Stimulated activated CD8-positive, alpha-beta memory T cell treated with anti-CD3 and anti-CD28 coated beads, Interleukin-7, amount 100 ng/mL, for 1 hour (primary cell): ENCODE measurements at regions not wholly inside any gene's neighbourhood (a gene's known extent, or its start where the extent isn't known, plus 50 kb on each side); places are given as distances from the start of the nearest gene placed in this dataset.
"Not testable (repeated sequence)": the region's sequence is repeated elsewhere in the genome, so short reads cannot be mapped to it uniquely, and the experiment has no call there.

ENCODE experiments used
- DNase-seq, 2 donors: peaks; one replicate each; pipeline ENCODE4 v3.0.0-alpha.2; 2020; ENCODE audit warnings: low read depth in 2 of 2

DNA sequence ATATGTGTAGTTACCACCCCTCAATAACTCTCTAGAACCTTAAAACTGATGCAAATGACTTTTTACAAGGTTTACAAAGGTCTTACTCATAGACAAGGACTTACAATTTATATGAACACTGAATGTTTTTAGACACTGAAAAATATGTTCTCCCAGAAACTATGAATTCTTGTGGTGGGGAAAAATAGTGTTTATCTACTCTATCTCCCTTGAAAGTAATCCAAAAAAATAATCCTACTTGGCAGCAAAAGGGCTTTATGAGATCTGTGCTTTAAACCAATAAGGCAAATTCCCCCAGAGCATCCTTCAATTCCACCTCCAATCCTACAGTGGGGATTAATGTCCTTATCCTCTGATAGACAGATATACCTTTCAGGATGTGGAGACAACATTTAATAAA lies 1984.1 kb upstream of the RAG2 start:
- DNase-seq: no peak

DNA sequence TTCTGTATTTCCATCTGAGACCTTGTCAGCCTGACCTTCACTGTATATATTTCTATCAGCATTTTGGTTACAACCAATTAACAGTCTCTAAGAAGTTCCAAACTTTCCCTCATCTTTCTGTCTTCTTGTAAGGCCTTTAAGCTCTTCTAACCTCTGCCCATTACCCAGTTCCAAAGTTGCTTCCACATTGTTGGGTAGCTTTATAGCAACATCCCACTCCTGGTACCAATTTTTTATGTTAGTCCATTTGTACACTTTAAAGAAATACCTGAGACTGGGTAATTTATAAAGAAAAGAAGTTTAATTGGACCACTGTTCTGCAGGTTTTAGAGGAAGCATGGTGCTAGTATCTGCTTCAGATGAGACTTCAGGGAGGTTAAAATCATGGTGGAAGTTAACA lies 1979.7 kb upstream of the RAG2 start:
- no peak for DNase-seq

DNA sequence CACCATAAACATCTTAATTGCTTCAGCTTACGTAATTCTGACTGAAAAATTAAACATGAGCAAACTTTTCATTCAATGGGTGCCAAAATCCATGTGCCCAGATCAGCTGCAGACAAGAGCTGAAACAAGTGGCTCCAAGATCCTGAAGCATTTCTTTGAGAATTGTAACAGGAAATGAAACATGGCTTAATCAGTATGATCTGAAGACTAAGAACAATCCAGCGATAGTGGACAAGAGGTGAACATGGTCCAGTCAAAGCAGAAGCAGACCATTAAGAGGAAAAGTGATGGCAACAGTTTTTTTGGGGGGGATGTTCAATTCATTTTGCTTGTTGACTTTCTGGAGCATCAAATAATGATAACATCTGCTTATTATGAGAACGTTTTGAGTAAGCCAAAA lies 1964.5 kb upstream of the RAG2 start:
- DNase-seq: no peak

DNA sequence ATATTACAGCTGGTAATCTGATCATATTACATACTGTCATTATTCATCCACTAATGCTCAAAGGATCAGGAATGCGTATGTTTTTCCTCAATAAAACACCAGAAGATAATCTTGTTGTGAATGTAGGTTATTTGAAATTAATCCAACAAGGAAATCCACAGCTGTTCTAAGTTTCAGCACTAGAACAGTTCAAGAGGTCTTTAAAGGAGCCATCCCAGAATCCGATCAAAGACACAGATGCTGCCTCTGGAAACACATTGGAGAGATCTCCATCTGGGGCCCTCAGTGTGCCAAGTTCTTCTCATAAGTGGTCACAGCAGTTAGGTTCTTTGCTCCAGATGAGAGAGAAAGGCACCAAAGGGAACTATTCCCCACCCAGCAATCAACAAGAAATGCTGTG lies 1955.1 kb upstream of the RAG2 start:
- no peak for DNase-seq

DNA sequence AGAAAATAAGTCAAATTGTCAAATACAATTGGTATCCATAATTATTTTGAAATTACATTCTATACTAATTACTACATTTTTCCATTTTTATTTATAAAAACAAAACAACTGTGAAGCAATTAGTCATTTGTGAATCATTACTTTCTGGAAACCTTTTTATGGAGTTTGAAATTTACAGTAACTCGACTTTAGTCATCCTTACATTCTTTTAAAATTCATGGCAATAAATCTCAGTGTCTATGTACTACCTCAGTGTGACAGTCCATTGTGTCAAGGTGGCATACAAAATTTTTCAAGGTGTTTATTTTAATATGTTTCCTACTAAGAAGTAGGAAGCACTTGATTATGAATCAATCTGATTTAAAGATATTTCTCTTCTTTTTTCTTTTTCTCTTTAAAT lies 1949.4 kb upstream of the RAG2 start:
- no peak for DNase-seq

DNA sequence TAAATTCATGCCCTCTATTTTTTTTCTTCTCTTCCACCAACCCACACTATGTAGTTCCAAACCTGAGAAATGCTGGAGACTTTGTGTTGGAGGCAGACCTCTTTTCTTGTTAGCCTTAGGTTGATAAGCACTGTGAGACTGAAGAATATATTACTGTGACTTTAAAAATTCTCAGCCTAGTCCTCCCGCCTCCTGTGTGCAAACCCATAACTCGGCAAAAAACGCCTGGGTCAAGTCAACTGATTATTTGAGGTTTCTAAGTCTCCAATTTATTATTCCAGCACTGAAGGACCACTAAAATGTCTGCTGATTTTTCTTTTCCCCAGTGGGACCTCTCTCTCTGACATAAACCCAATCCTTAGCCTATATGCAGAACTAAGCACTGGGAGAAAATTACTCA lies 1946.0 kb upstream of the RAG2 start:
- DNase-seq: no peak

DNA sequence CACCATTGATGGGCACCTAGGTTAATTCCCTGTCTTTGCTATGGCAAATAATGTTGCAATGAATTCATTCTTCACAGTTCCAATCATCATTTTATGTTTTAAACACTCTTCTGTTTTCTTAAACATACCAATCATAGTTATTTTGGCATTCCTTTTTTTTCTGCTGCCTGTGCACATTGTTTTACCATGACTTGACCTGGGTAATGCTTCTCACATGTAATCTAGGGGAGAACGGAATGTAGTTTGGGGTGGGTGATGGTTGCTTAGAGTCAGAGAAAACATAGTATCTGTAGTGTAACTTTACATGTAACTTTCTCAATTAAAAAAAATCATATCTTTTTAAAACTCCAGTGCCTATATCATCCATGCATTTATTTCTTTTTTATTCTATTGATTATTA lies 1945.3 kb upstream of the RAG2 start:
- DNase-seq: no peak

DNA sequence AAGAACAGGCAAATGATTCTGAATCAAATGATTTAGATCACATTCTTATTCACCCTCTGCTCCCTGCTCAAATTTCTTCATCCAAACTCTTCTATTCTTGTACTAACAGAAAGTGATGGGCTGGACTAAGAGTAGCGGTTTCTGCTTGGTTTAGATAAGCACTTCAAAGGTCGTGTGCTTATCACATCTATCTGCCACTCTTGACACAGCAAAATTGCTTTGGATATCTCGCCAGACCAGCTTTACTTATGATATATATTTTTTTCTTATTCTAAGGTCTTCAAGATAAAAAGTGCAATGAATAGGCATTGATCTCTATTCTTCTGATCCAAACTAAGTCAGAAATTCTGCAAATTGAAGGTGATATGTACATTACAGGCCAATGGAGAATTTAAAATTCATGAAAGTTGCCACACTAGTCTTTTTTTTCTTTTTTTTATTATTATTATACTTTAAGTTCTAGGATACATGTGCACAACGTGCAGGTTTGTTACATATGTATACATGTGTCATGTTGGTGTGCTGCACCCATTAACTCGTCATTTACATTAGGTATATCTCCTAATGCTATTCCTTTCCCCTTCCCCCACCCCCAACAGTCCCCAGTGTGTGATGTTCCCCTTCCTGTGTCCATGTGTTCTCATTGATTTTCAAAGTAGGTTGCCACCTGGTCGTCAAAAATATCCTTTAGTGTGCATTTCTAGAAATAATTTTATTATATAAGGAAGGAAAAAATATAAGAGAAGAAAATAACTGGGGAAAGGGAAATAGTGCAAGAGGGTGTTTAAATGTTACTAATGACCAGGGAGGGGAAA lies 1941.0 kb upstream of the RAG2 start:
- no peak for DNase-seq

DNA sequence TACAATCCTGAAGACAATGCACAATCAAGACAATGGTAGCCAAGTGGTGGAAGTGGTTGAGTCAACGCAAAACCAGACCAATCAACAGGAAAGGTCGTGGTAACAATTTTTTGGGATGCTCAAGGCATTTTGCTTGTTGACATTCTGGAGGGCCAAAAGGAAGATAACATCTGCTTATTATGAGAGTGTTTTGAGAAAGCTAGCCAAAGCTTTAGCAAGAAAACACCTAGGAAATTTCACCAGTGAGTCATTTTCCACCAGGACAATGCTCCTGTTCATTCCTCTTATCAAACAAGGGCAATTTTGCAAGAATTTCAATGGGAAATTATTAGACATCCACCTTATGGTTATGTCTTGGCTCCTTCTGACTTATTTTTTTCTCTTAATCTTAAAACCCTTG lies 1932.2 kb upstream of the RAG2 start:
- DNase-seq: no peak

DNA sequence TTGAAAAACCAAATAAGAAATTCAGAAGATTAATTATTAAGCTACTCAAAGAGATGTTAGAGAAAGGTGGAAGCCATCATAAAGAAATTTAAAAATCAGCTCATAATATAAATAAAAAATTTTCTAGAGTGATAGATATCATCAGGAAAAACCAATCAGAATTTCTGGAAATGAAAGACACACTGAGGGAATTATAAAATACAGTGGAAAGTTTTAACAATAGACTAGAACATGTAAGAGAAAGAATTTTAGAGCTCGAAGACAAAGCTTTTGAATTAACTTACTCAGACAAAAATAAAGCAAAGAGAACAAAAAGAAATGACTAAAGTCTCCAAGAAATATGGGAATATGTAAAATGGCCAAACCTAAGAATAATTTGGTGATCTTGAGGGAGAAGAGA lies 1926.9 kb upstream of the RAG2 start:
- DNase-seq: no peak

DNA sequence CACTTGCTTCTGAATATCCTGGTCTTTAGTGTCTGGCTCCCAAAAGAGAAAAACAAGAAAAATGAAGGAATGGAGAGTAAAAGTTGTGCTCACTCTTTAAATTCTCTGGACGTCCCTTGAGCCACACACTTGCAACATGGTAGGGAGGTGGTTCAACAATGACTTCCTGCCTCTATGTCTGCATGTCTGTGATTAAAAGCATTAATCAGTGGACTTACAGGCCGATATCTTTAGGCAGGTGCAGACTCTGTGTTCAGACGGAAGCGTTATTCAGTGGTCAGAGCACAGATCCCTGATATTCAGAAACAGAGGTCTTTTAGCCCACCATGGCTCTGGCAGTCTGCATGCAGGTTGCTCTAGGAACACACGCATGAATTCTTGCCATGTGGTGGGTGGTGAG lies 1920.0 kb upstream of the RAG2 start:
- DNase-seq: no peak

DNA sequence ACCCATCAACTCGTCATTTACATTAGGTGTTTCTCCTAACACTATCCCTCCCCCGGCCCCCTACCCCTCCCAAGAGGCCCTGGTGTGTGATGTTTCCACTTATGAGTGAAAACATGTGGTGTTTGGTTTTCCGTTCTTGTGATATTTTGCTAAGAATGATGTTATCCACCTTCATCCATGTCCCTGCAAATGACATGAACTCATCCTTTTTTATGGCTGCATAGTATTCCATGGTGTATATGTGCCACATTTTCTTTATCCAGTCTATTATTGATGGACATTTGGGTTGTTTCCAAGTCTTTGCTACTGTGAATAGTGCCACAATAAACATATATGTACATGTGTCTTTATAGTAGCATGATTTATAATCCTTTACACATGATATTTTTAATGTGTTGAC lies 1914.8 kb upstream of the RAG2 start:
- DNase-seq: not testable (repeated sequence)

DNA sequence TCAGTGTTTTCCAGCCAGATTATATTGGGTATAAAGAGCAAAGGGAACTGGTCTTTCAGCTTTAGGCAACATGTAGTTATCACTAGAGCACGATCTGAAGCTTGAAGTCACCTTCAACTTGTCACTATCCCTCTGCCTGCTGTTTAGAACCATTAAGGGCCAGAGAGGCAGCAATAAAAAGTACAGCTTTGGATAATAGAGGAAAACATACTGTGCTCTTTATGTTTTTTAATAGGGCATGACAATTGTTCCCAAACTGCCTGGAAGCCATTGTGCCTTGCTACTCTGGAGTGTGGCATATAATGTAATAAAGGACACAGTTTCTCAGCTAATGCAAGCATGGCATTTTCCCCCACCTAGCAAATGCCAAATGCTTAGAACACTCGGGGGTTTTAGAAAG lies 1912.0 kb upstream of the RAG2 start:
- no peak for DNase-seq

DNA sequence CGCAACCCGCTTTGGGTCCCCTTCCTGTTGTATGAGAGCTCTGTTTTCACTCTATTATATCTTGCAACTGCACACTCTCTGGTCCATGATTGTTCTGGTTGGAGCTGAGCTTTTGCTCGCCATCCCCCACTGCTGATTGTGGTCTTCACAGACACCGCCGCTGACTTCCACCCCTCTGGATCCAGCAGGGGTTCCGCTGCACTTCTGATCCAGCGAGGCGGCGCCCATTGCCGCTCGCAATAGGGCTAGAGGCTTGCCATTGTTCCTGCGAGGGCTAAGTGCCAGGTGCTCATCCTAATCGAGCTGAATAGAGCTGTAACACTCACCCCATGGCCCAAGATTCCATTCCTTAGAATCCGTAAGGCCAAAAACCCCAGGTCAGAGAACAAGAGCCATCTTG lies 1905.8 kb upstream of the RAG2 start:
- DNase-seq: no peak

DNA sequence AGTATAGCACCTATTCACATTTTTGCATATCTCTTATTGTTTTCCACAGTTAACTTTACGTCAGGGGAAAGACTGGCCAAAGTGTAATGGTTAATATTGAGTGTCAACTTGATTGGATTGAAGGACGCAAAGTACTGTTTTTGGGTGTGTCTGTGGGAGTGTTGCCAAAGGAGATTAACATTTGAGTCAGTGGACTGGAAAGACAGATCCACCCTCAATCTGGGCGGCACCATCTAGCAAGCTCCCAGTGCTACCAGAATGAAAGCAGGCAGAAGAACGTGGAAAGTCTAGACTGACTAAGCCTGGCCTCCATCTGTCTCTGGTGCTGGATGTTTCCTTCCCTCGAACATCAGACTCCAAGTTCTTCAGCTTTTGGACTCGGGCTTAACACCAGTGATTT lies 1900.7 kb upstream of the RAG2 start:
- DNase-seq: no peak

DNA sequence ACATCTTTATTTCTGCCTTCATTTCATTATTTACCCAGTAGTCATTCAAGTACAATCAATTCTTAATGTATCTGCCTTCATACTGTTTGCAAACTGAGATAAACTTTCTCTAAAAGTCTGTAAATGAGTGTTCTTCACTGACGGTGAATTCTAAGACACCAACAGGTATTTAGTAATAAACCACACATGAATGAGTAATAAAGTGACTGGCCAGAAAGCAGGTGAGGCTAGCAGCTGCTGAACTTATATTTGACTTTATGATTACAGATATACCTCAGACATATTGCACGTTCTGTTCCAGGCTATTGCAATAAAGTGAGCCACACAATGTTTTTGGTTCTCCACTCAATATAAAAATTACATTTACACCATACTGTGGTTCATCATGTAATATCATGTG lies 1894.0 kb upstream of the RAG2 start:
- DNase-seq: no peak

DNA sequence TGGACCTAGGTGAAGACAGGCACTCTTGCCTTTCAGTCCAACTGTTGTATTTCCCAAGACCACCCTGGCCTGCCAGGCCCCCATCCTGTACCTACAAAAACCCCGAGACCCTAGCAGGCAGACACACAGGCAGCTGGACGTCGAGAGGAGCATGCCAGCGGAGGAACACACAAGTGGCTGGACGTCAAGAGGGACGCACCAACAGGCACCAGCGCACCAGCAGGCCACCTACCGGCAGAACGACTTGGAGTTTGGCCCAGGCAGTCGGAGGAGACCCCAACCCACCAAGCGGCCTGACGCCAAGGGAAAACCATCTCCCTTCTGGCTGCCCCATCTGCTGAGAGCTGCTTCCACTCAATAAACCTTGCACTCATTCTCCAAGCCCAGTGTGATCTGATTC lies 1883.4 kb upstream of the RAG2 start:
- DNase-seq: no peak

DNA sequence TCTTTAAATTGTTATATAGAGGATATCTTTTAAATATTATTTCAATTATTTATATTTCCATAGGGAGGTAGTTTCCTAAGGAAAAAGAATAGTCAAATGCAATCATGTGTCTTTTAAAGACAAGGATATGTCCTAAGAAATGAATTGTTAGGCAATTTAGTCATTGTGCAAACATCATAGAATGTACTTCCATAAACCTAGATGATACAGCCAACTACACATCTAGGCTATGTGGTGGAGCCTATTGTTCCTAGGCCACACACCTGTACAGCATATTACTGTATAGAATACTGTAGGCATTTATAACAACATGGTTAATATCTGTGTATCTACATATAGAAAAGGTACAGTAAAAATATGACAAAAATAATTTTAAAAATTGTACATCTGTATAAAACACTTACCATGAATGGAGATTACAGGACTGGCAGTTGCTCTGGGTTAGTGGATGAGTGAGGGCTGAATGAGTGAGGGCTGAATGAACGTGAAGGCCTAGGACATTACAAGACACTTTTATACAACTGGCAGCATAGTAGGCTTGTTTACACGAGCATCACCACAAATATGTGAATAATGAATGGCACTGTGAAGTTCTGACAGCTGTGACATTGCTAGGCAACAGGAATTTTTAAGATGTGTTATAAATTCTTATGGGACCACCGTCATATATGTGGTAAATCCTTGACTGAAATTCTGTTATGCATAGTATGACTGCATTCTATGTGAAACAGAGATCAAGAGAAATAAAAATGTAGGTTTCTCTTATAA lies 1879.0 kb upstream of the RAG2 start:
- no peak for DNase-seq

DNA sequence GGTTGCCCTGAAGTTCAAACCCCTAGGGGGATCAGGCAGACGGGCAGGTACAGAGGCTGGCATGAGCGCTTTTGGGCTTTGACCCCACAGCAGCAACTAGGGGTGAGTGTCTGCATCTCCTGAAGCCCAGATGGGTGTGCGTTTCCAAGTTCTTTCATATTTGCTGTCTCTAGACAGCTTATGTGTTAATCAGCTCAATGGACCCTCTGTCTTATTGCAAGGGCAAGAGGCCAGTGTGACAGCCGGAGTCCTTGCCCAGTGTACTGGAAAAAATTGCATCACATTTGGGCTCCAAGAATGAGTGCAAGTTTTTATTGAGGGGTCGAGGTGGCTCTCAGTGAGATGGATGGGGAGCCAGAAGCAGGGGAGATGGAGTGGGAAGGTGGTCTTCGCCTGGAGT lies 1863.7 kb upstream of the RAG2 start:
- DNase-seq: no peak

DNA sequence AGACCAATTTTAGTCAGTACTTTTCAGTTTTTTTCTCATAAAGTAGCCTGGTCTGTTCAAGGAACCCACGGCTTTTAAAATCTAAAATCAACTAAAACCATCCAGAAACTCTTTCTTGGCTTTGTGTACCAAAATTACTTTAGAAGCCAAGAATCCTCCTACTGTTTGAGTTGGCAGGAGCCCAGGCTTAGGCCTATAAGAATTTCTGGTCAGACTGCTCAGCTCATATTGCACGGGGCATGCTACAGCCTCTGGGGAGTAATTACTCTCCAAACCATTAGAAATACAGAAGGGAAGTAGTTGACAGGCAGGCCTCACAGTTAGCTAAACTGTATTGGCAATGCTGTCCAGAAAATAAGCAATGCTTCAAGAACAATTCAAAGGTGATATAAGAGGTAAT lies 1862.9 kb upstream of the RAG2 start:
- DNase-seq: no peak

DNA sequence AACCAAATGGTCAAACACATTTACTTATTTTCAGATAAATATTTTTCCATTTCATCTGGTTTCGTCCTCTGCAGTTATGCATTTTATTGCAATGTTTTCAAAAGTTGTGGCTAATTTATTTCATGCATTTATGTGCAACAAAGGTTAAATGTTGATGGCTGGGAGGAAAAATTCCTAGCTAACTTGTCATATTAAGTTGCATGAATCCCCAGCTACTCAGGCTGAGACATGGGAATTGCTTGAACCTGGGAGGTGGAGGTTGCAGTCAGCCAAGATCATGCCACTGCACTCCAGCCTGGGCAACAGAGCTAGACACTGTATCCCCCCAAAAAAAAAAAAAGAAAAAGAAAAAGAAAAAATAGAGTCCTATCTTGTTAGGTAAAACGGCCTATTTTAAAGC lies 1862.4 kb upstream of the RAG2 start:
- DNase-seq: no peak

DNA sequence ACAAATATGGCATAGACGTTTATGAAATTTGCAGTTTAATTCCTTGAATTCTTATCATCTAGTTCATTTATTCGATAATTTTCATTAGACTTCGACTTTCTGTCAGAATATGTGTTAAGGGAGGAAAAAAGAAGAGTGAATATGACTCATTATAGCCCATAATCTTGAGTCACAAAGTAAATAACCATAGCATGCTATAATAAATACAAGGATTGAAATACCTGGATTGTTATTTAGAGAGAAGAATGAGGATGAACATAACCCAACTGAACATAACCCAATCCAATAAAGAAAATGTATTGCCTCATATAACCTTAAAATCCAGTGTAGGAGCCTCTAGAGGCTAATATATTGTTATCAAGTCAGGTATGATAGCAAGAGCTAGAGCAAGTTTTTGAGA lies 1858.3 kb upstream of the RAG2 start:
- DNase-seq: no peak

DNA sequence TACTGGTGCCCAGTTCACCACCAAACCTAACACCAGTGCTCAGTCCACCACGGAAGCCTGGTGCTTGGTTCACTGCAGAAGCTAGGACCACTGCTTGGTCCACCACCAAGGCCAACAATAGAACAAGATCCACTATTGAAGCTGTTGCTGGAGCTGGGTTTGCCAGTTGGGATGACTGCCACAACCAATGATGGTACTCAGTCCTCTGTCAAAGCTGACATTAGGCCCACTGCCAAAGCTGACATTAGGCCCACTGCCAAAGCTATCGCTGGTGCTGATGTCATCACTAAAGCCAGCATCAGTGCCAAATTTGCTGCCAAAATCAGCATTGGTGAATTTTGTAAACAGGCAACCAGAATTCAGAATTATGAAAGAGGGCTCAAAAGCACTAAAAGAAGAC lies 1850.2 kb upstream of the RAG2 start:
- DNase-seq: no peak

DNA sequence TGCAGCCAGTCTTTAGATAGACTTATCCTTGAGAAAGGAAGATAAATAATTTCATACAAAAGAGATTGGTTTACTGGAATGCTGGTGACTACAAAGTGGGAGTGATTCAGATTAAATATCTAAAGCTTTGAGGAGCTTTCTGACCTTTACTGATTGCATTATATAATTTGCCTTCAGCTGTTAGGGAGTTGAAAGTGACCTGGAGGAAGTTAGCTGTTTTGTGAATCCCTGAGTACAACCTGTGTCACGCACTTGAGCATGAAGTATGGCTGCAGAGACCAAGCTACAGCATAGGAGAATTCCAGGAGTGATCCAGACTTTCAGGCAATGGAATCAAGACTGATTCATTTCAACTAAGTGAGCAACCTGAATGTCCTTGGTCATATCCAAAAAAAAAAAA lies 1848.3 kb upstream of the RAG2 start:
- no peak for DNase-seq
